ENCODE measurements at regions not wholly inside any gene's neighbourhood (a gene's known extent, or its start where the extent isn't known, plus 50 kb on each side); places are given as distances from the start of the nearest gene placed in this dataset.

GRCh38 chr10:120656107-120656506 is 195.1 kb upstream of the WDR11 start:
- TF ChIP-seq ZNF138 (CRISPR knock-in tag; conservative IDR thresholded peaks at IDR 0.05) (no peak), TP53 (CRISPR knock-in tag; IDR thresholded peaks at IDR 0.05) (no peak), USF2 (CRISPR knock-in tag; IDR thresholded peaks at IDR 0.05) (no peak), ZNF263 (CRISPR knock-in tag; IDR thresholded peaks at IDR 0.05; ENCODE audit: low read depth) (no peak), JAZF1 (CRISPR knock-in tag; IDR thresholded peaks at IDR 0.05) (no peak), ZSCAN18 (CRISPR knock-in tag; IDR thresholded peaks at IDR 0.05) (no peak)
